SK-N-MC (cell line): ENCODE measurements at regions not wholly inside any gene's neighbourhood (a gene's known extent, or its start where the extent isn't known, plus 50 kb on each side); places are given as distances from the start of the nearest gene placed in this dataset.

Experiments
- EZH2 ChIP-seq: fragments of 200-600 bp; sonication (generic); IDR thresholded peaks from one replicate; pipeline ENCODE4 v1.6.1; 2017; ENCODE audit warnings: antibody characterized with exemption
- FOXP2 ChIP-seq: optimal IDR thresholded peaks from 2 replicates; pipeline ENCODE3; 2011; ENCODE audit warnings: mild to moderate bottlenecking, moderate library complexity; ENCODE audit not compliant: insufficient read depth; ENCODE audit errors: extremely low read length, control extremely low read depth
- POLR2AphosphoS5 ChIP-seq: IDR thresholded peaks from 2 replicates; pipeline ENCODE4 v1.6.1; 2012; ENCODE audit warnings: mild to moderate bottlenecking, low read depth, low read length, borderline replicate concordance

- no peak for TF ChIP-seq POLR2AphosphoS5
- TF ChIP-seq EZH2: no peak
- TF ChIP-seq FOXP2: no peak
Measured at GRCh38 chr20:48308882-48309281, 518.9 kb downstream of the PREX1 start.
